OCI-LY7 (cell line): ENCODE measurements at regions not wholly inside any gene's neighbourhood (a gene's known extent, or its start where the extent isn't known, plus 50 kb on each side); places are given as distances from the start of the nearest gene placed in this dataset.

Experiments used
- BruUV-seq: library from RNA; stranded (reverse); fragments of 400-500 nt; replicated peaks from 2 replicates; lab custom pipeline; 2021; lab: Mats Ljungman, UMichigan
- CTCF ChIA-PET: fragments of 300-600 bp; sonication (Branson Sonifier 250); formaldehyde crosslinking; loops from one replicate; lab custom pipeline; 2022; ENCODE audit warnings: antibody characterized with exemption; ENCODE audit not compliant: unreplicated experiment; lab: Charles Lee
- POLR2A ChIA-PET: fragments of 300-600 bp; sonication (Branson Sonifier 250); formaldehyde crosslinking; loops from one replicate; lab custom pipeline; 2022; ENCODE audit warnings: antibody characterized with exemption; lab: Charles Lee
- DNase-seq: peaks from one replicate; pipeline ENCODE4 v3.0.0-alpha.2; 2015; ENCODE audit warnings: low spot score
- H2AFZ ChIP-seq: fragments of 200-600 bp; sonication (generic), shearing (Covaris generic); 2 replicates; pipeline ENCODE4 v1.6.1; 2014; ENCODE audit warnings: mild to moderate bottlenecking, antibody characterized with exemption, low read length, moderate library complexity
- H3K27ac ChIP-seq: fragments of 200-600 bp; sonication (generic); 2 replicates; pipeline ENCODE4 v1.5.1; 2014; ENCODE audit warnings: mixed run types, low read depth, mild to moderate bottlenecking, moderate library complexity, low read length, inconsistent platforms; ENCODE audit not compliant: poor library complexity, severe bottlenecking
- H3K36me3 ChIP-seq: fragments of 200-600 bp; sonication (generic); 2 replicates; pipeline ENCODE4 v1.6.1; 2014; ENCODE audit warnings: mild to moderate bottlenecking, antibody characterized with exemption, low read length, moderate library complexity, mixed read lengths; ENCODE audit not compliant: insufficient read depth
- H3K4me1 ChIP-seq: fragments of 200-600 bp; sonication (generic); 2 replicates; pipeline ENCODE4 v1.5.1; 2014; ENCODE audit warnings: mild to moderate bottlenecking, low read length; ENCODE audit not compliant: insufficient read depth, poor library complexity, severe bottlenecking
- H3K4me2 ChIP-seq: fragments of 200-600 bp; sonication (generic); 2 replicates; pipeline ENCODE4 v1.6.1; 2014; ENCODE audit warnings: mild to moderate bottlenecking, low read length
- H3K4me3 ChIP-seq: fragments of 200-600 bp; sonication (generic); 2 replicates; pipeline ENCODE4 v1.5.1; 2014; ENCODE audit warnings: mild to moderate bottlenecking, low read depth, low read length; ENCODE audit not compliant: poor library complexity, severe bottlenecking
- H3K79me2 ChIP-seq: fragments of 200-600 bp; sonication (generic); 2 replicates; pipeline ENCODE4 v1.6.1; 2016; ENCODE audit warnings: low read depth, mild to moderate bottlenecking, low read length, moderate library complexity, mixed read lengths; ENCODE audit not compliant: insufficient read depth
- H3K9me2 ChIP-seq: fragments of 200-600 bp; sonication (generic); 2 replicates; pipeline ENCODE4 v1.6.1; 2016; ENCODE audit warnings: mild to moderate bottlenecking, low read length, mixed read lengths; ENCODE audit not compliant: insufficient read depth
- H3K9me3 ChIP-seq: fragments of 200-600 bp; sonication (generic); 2 replicates; pipeline ENCODE4 v1.6.1; 2014; ENCODE audit warnings: mild to moderate bottlenecking, mixed run types, low read length, mixed read lengths
- H4K20me1 ChIP-seq: fragments of 200-600 bp; sonication (generic); 2 replicates; pipeline ENCODE4 v1.6.1; 2014; ENCODE audit warnings: mild to moderate bottlenecking, antibody characterized with exemption, low read length, moderate library complexity, mixed read lengths; ENCODE audit not compliant: insufficient read depth
- EZH2phosphoT487 ChIP-seq: fragments of 200-600 bp; sonication (generic); IDR thresholded peaks from 2 replicates; pipeline ENCODE4 v1.6.1; 2018; ENCODE audit warnings: low read depth, borderline replicate concordance, mild to moderate bottlenecking, mixed run types, antibody characterized with exemption, low read length, moderate library complexity, mixed read lengths
- intact Hi-C: fragments of 100-400 bp; cut with micrococcal nuclease; formaldehyde crosslinking; loops from one replicate; pipeline ENCODE4 v1.10.0; 2022; ENCODE audit not compliant: unreplicated experiment
- TF ChIP-seq, protein P1 (sequence below): fragments of 200-600 bp; sonication (generic); conservative IDR thresholded peaks from 2 replicates; pipeline ENCODE4 v1.5.1; 2014; ENCODE audit warnings: mild to moderate bottlenecking, antibody characterized with exemption, low read length, moderate library complexity, mixed read lengths

DNA sequence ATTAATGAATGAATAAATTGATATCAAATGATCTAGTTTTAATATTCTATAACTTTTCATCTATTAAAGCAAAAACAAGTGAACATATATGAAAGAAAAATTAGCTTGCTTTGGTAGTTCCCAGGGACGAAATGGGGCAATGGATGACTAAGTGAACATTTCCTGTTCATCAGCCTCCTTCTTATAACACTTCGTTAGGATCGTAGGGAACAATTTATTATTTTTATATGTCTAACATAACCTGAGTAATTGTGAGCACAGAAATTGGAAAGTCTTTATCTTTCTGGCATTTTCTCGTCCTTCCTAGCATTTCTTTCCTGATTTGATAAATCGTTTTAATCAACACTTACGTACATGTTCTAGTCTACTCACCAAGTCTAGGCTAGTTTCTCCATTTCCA is 59.1 kb upstream of the PPP1R3C start:
- TF ChIP-seq, protein P1, sequence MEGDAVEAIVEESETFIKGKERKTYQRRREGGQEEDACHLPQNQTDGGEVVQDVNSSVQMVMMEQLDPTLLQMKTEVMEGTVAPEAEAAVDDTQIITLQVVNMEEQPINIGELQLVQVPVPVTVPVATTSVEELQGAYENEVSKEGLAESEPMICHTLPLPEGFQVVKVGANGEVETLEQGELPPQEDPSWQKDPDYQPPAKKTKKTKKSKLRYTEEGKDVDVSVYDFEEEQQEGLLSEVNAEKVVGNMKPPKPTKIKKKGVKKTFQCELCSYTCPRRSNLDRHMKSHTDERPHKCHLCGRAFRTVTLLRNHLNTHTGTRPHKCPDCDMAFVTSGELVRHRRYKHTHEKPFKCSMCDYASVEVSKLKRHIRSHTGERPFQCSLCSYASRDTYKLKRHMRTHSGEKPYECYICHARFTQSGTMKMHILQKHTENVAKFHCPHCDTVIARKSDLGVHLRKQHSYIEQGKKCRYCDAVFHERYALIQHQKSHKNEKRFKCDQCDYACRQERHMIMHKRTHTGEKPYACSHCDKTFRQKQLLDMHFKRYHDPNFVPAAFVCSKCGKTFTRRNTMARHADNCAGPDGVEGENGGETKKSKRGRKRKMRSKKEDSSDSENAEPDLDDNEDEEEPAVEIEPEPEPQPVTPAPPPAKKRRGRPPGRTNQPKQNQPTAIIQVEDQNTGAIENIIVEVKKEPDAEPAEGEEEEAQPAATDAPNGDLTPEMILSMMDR = no peak
- TF ChIP-seq EZH2phosphoT487 = no peak
- H2AFZ ChIP-seq = no peak overlapping the region

GRCh38 chr10:91690996-91691676 is 58.3 kb upstream of the PPP1R3C start:
- DNase-seq = no peak
- POLR2A ChIA-PET = interaction anchor here (0.5 kb wide), 1 partner anchor 824 kb away, joined by 3 read pairs; no protein-coding TSS in a partner anchor
- CTCF ChIA-PET = no interaction called here
- Histone ChIP-seq H3K9me3 (no peaks in the 10 kb centered on the region), H3K27ac (no peak overlapping the region), H3K4me1 (no peaks in the 10 kb centered on the region), H3K4me3 (no peak overlapping the region), H3K9me2 (no peaks in the 10 kb centered on the region), H4K20me1 (no peaks in the 10 kb centered on the region), H2AFZ (no peak overlapping the region), H3K4me2 (no peak overlapping the region), H3K79me2 (no peaks in the 10 kb centered on the region), H3K36me3 (no peaks in the 10 kb centered on the region)
- intact Hi-C loops = no loop called here
- BruUV-seq = no TSS peak
- TF ChIP-seq, protein P1 = no peak
- no peak for TF ChIP-seq EZH2phosphoT487

More for the DNA sequence above, 59.1 kb upstream of the PPP1R3C start:
- no peak for DNase-seq
- intact Hi-C loops = no loop called here
- Histone ChIP-seq H3K36me3 (no peaks in the 10 kb centered on the region), H3K4me3 (no peak overlapping the region), H3K4me1 (no peaks in the 10 kb centered on the region), H3K4me2 (no peak overlapping the region), H3K9me2 (no peaks in the 10 kb centered on the region), H4K20me1 (no peaks in the 10 kb centered on the region), H3K27ac (no peak overlapping the region), H3K79me2 (no peaks in the 10 kb centered on the region), H3K9me3 (no peaks in the 10 kb centered on the region)
- no TSS peak for BruUV-seq
- POLR2A ChIA-PET = interaction anchor here (0.5 kb wide), 1 partner anchor 61 kb away, joined by 5 read pairs; no protein-coding TSS in a partner anchor
- CTCF ChIA-PET = no interaction called here

DNA sequence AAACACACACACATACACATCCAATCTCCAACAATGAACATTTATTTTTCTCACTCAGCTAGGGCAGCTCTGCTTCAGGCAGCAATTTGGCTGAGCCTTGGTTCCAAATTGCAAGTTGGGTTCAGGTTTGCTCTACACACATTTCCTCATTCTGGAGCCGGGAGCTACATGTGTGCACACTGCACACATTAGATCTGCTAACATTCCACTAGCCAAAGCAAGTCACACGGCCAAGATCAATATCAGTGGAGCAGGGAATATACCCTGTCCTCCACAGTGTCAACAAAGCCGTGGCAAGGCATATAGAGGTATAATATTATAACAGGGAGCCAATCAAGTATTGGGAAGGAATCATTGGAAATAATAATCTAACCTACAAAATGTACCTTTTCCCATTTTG is 57.5 kb upstream of the PPP1R3C start:
- Histone ChIP-seq H3K4me2 (no peak overlapping the region), H3K79me2 (no peaks in the 10 kb centered on the region), H4K20me1 (no peaks in the 10 kb centered on the region), H3K9me2 (no peaks in the 10 kb centered on the region), H3K4me3 (no peak overlapping the region), H3K4me1 (no peaks in the 10 kb centered on the region), H3K36me3 (no peaks in the 10 kb centered on the region), H3K9me3 (no peaks in the 10 kb centered on the region), H3K27ac (no peak overlapping the region), H2AFZ (no peak overlapping the region)
- TF ChIP-seq, protein P1 = no peak
- TF ChIP-seq EZH2phosphoT487 = no peak
- ChIA-PET POLR2A (no interaction called here), CTCF (no interaction called here)
- no peak for DNase-seq
- BruUV-seq = no TSS peak
- intact Hi-C loops = no loop called here
